Nephron (organoid): ENCODE measurements at regions not wholly inside any gene's neighbourhood (a gene's known extent, or its start where the extent isn't known, plus 50 kb on each side); places are given as distances from the start of the nearest gene placed in this dataset.
"Not testable (repeated sequence)": the region's sequence is repeated elsewhere in the genome, so short reads cannot be mapped to it uniquely, and the experiment has no call there.

Source experiments
- H3K27ac Mint-ChIP-seq, 3 experiments: 2 replicates each; pipeline ENCODE4 v1.8.0; 2020; ENCODE audit warnings: mixed read lengths in 3 of 3, mild to moderate bottlenecking in 2 of 3, moderate library complexity in 1 of 3
- H3K27me3 Mint-ChIP-seq: 2 replicates; pipeline ENCODE4 v1.8.0; 2021; ENCODE audit warnings: low read depth, mild to moderate bottlenecking, moderate library complexity, mixed read lengths
- H3K36me3 Mint-ChIP-seq: 2 replicates; pipeline ENCODE4 v1.8.0; 2020; ENCODE audit warnings: low read depth, mixed read lengths
- H3K4me1 Mint-ChIP-seq: 2 replicates; pipeline ENCODE4 v1.8.0; 2020; ENCODE audit warnings: mixed read lengths
- H3K4me3 Mint-ChIP-seq, 3 experiments: 2 replicates each; pipeline ENCODE4 v1.8.0; 2020; ENCODE audit warnings: mild to moderate bottlenecking in 3 of 3, mixed read lengths in 3 of 3, moderate library complexity in 2 of 3
- H3K9me3 Mint-ChIP-seq: 2 replicates; pipeline ENCODE4 v1.8.0; 2020; ENCODE audit warnings: mixed read lengths
- TF ChIP-seq, protein P1 (sequence below), 3 experiments: fragments of 200-600 bp; sonication (generic); IDR thresholded peaks; one replicate each; pipeline ENCODE4 v1.5.0; 2021; ENCODE audit warnings: antibody characterized with exemption in 3 of 3; ENCODE audit not compliant: unreplicated experiment in 3 of 3

DNA sequence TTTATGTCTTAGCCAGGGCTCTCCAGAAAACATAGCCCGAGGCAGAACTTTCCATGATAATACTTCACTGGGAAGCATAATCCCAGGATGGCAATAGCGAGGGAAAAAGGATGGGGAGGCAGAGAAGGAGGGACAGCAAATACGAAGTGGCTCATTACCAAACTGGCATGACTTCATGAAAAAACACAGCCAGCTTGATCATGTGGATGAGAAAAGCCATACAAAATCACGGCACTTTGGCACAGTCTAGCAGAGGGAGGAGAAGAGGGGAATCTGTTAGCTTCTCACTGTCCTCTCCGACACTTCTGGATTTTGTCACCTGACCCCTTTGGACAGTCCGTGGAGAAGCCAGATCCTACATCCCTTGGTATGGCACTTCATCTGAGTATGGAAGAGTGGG is 212.5 kb upstream of the GRIK2 start:
- Mint-ChIP-seq H3K27ac (no peak overlapping the region), H3K27me3 (peaks cover 6% of the 10 kb centered on the region), H3K4me3 (no peak overlapping the region), H3K4me1 (no peaks in the 10 kb centered on the region), H3K9me3 (peaks cover 3% of the 10 kb centered on the region), H3K36me3 (no peaks in the 10 kb centered on the region)
- TF ChIP-seq, protein P1, sequence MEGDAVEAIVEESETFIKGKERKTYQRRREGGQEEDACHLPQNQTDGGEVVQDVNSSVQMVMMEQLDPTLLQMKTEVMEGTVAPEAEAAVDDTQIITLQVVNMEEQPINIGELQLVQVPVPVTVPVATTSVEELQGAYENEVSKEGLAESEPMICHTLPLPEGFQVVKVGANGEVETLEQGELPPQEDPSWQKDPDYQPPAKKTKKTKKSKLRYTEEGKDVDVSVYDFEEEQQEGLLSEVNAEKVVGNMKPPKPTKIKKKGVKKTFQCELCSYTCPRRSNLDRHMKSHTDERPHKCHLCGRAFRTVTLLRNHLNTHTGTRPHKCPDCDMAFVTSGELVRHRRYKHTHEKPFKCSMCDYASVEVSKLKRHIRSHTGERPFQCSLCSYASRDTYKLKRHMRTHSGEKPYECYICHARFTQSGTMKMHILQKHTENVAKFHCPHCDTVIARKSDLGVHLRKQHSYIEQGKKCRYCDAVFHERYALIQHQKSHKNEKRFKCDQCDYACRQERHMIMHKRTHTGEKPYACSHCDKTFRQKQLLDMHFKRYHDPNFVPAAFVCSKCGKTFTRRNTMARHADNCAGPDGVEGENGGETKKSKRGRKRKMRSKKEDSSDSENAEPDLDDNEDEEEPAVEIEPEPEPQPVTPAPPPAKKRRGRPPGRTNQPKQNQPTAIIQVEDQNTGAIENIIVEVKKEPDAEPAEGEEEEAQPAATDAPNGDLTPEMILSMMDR (IDR thresholded peaks at IDR 0.05; ENCODE audit: unreplicated experiment in 3 of 3): no peak

DNA sequence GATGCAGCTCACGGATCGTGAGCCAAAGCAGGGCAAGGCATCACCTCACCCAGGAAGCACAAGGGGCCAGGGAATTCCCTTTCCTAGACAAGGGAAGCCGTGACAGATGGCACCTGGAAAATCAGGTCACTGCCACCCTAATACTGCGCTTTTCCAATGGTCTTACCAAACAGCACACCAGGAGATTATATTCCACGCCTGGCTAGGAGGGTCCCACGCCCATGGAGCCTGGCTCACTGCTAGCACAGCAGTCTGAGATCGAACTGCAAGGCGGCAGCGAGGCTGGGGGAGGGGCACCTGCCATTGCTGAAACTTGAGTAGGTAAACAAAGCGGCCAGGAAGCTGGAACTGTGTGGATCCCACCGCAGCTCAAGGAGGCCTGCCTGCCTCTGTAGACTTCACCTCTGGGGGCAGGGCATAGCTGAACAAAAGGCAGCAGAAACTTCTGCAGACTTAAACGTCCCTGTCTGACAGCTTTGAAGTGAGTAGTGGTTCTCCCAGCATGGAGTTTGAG is 205.2 kb upstream of the GRIK2 start:
- not testable (repeated sequence) for H3K27me3 Mint-ChIP-seq, H3K27ac Mint-ChIP-seq, H3K4me1 Mint-ChIP-seq, H3K36me3 Mint-ChIP-seq, H3K4me3 Mint-ChIP-seq
- H3K9me3 Mint-ChIP-seq: peaks cover 17% of the 10 kb centered on the region

DNA sequence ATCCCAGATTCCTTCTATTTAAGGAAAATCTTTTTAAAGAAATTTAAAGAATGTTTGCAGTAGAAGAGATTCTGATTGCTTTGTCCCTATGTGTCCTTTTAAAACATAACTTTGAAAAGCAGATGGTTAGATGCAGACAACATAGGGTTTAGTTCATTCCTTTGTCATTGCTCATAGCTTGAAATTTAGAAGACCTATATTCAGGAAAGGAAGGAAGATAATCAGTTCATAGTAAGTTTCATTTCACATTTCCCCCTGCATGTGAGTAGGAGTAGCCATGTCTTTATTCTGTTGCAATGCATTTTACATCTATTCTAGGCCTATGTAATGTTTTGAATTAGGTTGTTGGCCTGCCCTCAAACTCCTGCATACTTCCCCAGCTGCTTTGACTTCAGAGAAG is 197.9 kb upstream of the GRIK2 start:
- H3K9me3 Mint-ChIP-seq: peaks cover 2% of the 10 kb centered on the region
- H3K36me3 Mint-ChIP-seq: no peaks in the 10 kb centered on the region
- peaks cover 4% of the 10 kb centered on the region for H3K27me3 Mint-ChIP-seq
- TF ChIP-seq, protein P1 (IDR thresholded peaks at IDR 0.05; ENCODE audit: unreplicated experiment in 3 of 3): no peak
- no peak overlapping the region for H3K4me3 Mint-ChIP-seq
- no peaks in the 10 kb centered on the region for H3K4me1 Mint-ChIP-seq
- H3K27ac Mint-ChIP-seq: peak overlapping the region; percentile 5 to 43 (median 23)

DNA sequence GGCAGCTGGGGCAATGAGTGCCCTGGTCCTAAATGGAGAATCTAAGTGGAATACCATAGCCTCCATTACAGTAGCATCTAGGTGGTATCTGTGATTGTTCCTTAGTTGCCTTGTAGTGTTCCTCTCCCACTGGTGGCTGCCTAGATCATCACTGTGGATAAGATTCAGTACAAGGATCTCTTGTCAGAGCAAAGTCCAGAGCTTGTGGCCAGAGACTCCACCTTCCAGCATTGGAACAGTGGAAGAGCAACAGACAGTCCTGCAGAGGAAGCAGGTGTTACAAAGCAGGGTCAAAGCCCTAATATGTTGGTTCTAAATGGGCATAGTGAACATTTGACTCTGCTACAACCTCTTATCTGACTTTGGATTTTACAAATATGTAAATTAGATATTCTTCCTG is 194.1 kb upstream of the GRIK2 start:
- H3K4me1 Mint-ChIP-seq: no peaks in the 10 kb centered on the region
- H3K4me3 Mint-ChIP-seq: no peak overlapping the region
- H3K9me3 Mint-ChIP-seq: no peaks in the 10 kb centered on the region
- H3K36me3 Mint-ChIP-seq: no peaks in the 10 kb centered on the region
- peaks cover 4% of the 10 kb centered on the region for H3K27me3 Mint-ChIP-seq
- H3K27ac Mint-ChIP-seq: no peak overlapping the region
- TF ChIP-seq, protein P1 (IDR thresholded peaks at IDR 0.05; ENCODE audit: unreplicated experiment in 3 of 3): no peak

DNA sequence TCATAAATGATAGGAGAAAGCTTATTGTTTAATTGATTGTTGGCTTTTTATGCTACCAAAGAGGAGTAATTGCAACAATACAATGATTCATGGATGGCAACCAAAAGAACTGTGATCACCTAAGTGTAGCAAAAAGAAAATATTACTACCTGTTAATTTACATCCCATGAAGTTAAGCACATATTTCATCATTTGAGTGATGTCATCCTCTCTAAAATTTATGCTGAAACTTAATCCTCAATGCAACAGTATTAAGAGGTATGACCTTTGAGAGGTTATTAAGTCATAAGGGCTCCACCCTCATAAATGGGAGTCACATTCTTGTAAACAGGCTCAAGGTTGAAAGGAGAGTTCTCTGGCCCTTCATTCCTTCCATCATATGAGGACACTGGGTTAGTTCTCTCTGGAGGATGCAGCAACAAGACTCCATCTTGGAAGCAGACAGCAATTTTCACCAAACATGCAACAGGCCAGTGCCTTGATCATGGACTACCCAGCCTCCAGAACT is 190.6 kb upstream of the GRIK2 start:
- Mint-ChIP-seq H3K36me3 (no peaks in the 10 kb centered on the region), H3K4me3 (no peak overlapping the region), H3K27me3 (peaks cover 4% of the 10 kb centered on the region), H3K27ac (no peak overlapping the region), H3K4me1 (no peaks in the 10 kb centered on the region), H3K9me3 (no peaks in the 10 kb centered on the region)
- TF ChIP-seq, protein P1 (IDR thresholded peaks at IDR 0.05; ENCODE audit: unreplicated experiment in 3 of 3): no peak

DNA sequence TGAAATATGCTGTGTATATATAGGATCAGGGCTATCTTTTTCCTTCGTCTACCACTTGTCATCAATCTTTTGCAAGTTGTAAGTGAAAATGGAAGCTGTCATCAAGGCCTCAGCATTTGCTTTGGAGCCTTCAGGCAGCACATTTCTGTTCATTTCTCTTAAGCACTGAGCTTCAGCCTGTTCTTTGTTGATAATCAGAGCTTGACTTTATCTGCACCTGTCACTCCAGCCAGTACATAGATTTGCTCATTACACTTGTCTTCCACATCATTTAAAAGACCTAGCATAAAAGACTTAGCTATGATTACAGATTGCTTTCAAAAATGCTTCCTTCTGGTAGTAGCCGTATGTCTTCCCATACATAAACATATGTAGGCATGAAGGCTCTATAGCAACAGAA is 189.8 kb upstream of the GRIK2 start:
- Mint-ChIP-seq H3K27me3 (peaks cover 4% of the 10 kb centered on the region), H3K36me3 (no peaks in the 10 kb centered on the region), H3K4me3 (no peak overlapping the region), H3K9me3 (no peaks in the 10 kb centered on the region), H3K4me1 (no peaks in the 10 kb centered on the region), H3K27ac (no peak overlapping the region)
- TF ChIP-seq, protein P1 (IDR thresholded peaks at IDR 0.05; ENCODE audit: unreplicated experiment in 3 of 3): no peak
